ENCODE measurements at regions not wholly inside any gene's neighbourhood (a gene's known extent, or its start where the extent isn't known, plus 50 kb on each side); places are given as distances from the start of the nearest gene placed in this dataset.

DNA sequence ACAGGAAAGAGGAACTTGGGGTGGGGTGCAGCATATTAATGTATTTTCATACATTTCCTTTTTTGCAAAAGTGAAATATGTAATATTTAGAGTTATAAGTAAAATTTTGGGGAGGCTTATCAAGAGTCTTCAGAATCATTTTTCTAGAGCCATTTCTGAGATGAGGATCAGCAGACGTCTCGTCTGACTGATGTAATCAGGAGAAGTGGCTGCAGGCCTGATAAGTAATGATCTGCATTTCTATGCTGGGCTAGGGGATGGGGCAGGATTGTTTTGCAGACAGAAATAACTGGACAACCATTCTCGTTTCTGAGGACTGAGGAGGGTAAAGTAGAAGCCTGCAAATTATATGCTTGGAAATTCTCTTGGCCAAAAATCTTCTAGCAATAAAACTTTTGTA lies 89.2 kb upstream of the ARGLU1 start:
- no peaks in the 10 kb centered on the region for H3K9me3 Mint-ChIP-seq
- peaks cover 3 to 17% (median 5%) of the 10 kb centered on the region in 3 donors for H3K4me1 Mint-ChIP-seq
- no peak overlapping the region for H3K27ac Mint-ChIP-seq
- peak overlapping the region in 2 of 8 donors; percentile 65 to 67 for H3K4me3 Mint-ChIP-seq
- no peaks in the 10 kb centered on the region for H3K36me3 Mint-ChIP-seq
- DNase-seq (no peak), ATAC-seq (ENCODE audit: low read depth in 2 of 2) (no peak)
- H3K27me3 Mint-ChIP-seq = peaks cover 0 to 4% (median 0%) of the 10 kb centered on the region in 3 donors

DNA sequence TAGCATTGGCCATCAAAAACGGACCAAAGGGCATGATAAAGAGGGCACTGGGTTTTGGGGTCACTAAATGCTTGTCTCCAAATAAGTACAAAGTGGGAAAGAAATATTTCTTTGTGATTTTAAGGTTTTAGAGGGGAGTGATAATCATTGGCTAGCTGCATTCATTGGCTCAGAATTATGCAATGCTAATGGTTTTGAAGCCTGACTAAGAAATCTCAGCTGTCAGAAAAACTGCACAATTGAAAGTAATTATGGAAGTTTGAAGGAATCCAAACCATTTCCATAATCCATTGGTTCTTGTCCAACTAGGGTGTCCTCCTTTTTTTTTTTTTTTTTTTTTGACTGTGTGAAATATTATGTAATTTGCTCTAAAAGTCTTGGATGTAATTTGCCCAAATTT lies 88.2 kb upstream of the ARGLU1 start:
- H3K27ac Mint-ChIP-seq = no peak overlapping the region
- H3K36me3 Mint-ChIP-seq = no peaks in the 10 kb centered on the region
- peaks cover 0 to 5% (median 0%) of the 10 kb centered on the region in 3 donors for H3K27me3 Mint-ChIP-seq
- H3K4me1 Mint-ChIP-seq = peaks cover 3 to 17% (median 5%) of the 10 kb centered on the region in 3 donors
- DNase-seq (no peak), ATAC-seq (ENCODE audit: low read depth in 2 of 2) (no peak)
- H3K9me3 Mint-ChIP-seq = no peaks in the 10 kb centered on the region
- H3K4me3 Mint-ChIP-seq = peak overlapping the region in 2 of 8 donors; percentile 19 to 57

DNA sequence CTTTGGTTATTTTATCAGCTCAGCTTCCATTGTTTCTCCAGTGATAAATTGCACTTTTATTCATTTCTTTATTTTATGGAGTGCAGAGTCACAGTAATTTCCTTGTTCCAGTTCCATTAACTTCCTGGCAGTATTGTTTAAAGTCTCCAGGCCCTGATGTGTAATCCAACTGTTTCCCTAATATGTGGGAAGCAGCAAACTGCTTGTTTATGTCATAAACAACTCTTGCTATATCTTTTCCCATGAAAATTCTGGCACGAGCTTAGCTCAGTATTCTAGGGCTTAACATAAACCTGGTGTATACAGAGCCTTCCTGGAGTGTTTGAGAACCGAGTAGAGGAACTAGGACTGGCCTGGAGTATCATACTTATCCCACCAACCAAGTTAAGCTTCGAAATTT lies 83.5 kb upstream of the ARGLU1 start:
- Mint-ChIP-seq H3K9me3 (peaks cover 0 to under 1% (median 0%) of the 10 kb centered on the region in 7 donors), H3K4me1 (peaks cover under 1 to 5% (median 1%) of the 10 kb centered on the region in 3 donors), H3K36me3 (no peaks in the 10 kb centered on the region), H3K4me3 (no peak overlapping the region), H3K27ac (no peak overlapping the region), H3K27me3 (peaks cover 0 to 5% (median 0%) of the 10 kb centered on the region in 3 donors)
- no peak for ATAC-seq (ENCODE audit: low read depth in 2 of 2)
- DNase-seq = no peak

DNA sequence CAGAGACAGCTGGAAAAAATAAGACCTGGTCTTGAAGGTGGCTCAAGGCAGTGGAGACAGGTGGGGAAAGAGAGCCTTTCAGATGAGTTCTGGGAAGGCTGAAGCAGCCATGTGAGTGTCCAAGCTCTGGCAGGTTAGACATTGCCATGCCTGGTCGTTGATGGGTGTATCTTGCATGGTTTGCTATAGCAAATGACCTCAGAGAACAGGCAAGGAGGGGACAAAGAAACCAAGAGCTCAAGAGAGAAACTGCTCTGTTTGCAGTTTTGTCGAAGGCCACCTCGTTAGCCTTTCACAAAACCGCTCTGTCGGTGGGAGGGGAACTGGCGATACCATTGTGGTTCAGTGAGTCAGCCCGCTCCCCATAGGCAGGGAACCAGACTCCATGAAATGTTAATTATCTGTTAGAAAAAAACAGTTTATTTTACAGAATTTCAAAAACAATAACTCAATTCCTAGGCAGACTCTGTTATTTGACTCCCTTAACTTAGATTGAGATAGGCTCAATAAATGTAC lies 82.8 kb upstream of the ARGLU1 start:
- no peaks in the 10 kb centered on the region for H3K36me3 Mint-ChIP-seq
- H3K27me3 Mint-ChIP-seq = peaks cover 0 to 10% (median 0%) of the 10 kb centered on the region in 3 donors
- peaks cover 0 to 2% (median 0%) of the 10 kb centered on the region in 7 donors for H3K9me3 Mint-ChIP-seq
- no peak for ATAC-seq (ENCODE audit: low read depth in 2 of 2)
- peaks cover 0 to under 1% (median 0%) of the 10 kb centered on the region in 3 donors for H3K4me1 Mint-ChIP-seq
- H3K4me3 Mint-ChIP-seq = no peak overlapping the region
- no peak for DNase-seq
- H3K27ac Mint-ChIP-seq = no peak overlapping the region

DNA sequence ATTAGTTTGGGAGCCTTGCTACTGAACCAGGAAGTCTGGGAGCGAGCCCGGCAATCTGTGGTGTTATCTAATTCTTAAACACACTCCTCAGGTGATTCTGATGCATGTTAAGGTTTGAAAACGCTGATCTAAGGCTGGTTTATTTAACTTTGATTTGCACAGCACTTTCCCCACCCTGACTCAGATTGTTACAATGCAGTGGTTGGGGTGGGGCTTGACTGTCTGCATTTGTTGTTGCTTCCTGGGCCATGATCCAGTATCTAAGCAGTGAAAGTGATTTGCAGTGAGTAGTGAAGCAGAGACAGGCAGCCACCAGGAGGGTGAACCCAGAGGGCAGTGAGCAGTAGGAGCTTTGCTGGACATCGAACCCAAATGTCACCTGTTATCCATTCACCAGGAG lies 81.6 kb upstream of the ARGLU1 start:
- Mint-ChIP-seq H3K36me3 (no peaks in the 10 kb centered on the region), H3K4me3 (no peak overlapping the region), H3K4me1 (no peaks in the 10 kb centered on the region), H3K9me3 (peaks cover 0 to 2% (median 0%) of the 10 kb centered on the region in 7 donors), H3K27me3 (peaks cover 0 to 13% (median 4%) of the 10 kb centered on the region in 3 donors), H3K27ac (no peak overlapping the region)
- no peak for DNase-seq
- no peak for ATAC-seq (ENCODE audit: low read depth in 2 of 2)

GRCh38 chr13:106640515-106640914 lies 72.6 kb upstream of the ARGLU1 start:
- H3K9me3 Mint-ChIP-seq = no peaks in the 10 kb centered on the region
- no peak overlapping the region for H3K4me3 Mint-ChIP-seq
- H3K27ac Mint-ChIP-seq = no peak overlapping the region
- H3K4me1 Mint-ChIP-seq = no peaks in the 10 kb centered on the region
- no peak for ATAC-seq (ENCODE audit: low read depth in 2 of 2)
- DNase-seq = no peak
- peaks cover 9 to 16% (median 14%) of the 10 kb centered on the region in 3 donors for H3K27me3 Mint-ChIP-seq
- no peaks in the 10 kb centered on the region for H3K36me3 Mint-ChIP-seq

DNA sequence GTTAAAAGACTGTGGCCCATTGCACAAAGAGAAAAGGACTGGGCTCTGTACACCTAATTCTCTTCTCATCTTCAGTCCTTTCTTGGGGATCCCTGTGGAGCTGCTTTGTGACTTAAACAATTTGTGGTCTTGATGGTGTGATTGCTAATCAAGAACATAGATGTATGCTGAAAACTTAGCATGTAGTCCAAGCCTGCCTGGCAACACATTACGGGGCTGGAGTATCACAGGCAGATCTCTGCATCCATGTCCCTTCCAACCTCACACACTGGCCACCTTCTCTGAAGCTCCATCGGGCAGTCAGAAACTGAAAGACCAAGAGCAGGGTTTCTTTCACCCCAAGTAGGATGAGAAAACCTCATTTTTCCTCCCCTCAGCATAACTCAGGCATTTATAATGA lies 69.6 kb upstream of the ARGLU1 start:
- Mint-ChIP-seq H3K4me1 (no peaks in the 10 kb centered on the region), H3K9me3 (no peaks in the 10 kb centered on the region), H3K27ac (no peak overlapping the region), H3K36me3 (no peaks in the 10 kb centered on the region), H3K27me3 (peaks cover 6 to 16% (median 13%) of the 10 kb centered on the region in 3 donors), H3K4me3 (no peak overlapping the region)
- DNase-seq (no peak), ATAC-seq (ENCODE audit: low read depth in 2 of 2) (no peak)

DNA sequence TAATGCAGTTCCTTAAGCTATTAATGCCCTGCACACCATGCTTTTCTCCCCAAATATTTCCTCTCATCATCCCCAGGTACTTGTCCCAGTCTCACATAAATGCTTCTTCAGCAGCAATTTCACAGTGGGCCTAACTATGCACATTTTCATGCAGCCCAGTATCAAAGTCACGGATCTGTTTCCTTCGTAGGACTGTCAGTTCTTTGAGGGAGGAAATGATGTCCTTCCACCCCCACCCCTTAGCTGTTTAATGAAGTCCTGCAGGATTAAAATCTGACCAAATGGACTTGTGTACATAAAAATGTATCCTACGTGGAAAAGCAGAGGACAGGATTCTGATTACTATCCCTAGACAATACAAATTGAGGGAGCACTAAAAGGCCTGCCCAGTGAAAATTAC lies 68.6 kb upstream of the ARGLU1 start:
- Mint-ChIP-seq H3K9me3 (no peaks in the 10 kb centered on the region), H3K4me1 (no peaks in the 10 kb centered on the region), H3K36me3 (no peaks in the 10 kb centered on the region), H3K4me3 (no peak overlapping the region), H3K27ac (peak overlapping the region in 1 of 6 donors; percentile 1), H3K27me3 (peaks cover 6 to 13% (median 13%) of the 10 kb centered on the region in 3 donors)
- no peak for DNase-seq
- ATAC-seq (ENCODE audit: low read depth in 2 of 2) = no peak

DNA sequence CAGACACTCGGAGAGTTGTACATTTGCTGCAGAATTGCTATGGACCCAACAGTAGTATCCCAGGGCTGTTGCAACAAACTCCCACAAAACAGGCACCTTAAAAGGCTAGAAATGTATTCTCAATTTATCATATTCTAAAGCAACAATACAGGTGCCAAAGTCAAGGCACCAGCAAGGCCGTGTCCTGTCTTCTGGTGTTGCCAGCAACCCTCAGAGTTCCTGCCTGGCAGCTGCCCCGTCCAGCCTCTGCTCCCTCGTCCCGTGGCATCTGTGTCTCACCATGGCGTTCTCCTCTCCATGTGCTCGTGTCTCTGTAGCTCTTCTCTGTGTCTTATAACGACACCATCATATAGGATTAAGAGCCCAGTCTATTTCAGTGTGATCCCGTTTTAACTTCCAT lies 67.7 kb upstream of the ARGLU1 start:
- no peak for DNase-seq
- Mint-ChIP-seq H3K27ac (no peak overlapping the region), H3K9me3 (no peaks in the 10 kb centered on the region), H3K36me3 (no peaks in the 10 kb centered on the region), H3K4me1 (no peaks in the 10 kb centered on the region), H3K4me3 (no peak overlapping the region), H3K27me3 (peaks cover 6 to 13% (median 9%) of the 10 kb centered on the region in 3 donors)
- ATAC-seq (ENCODE audit: low read depth in 2 of 2) = no peak

- ATAC-seq (ENCODE audit: low read depth in 2 of 2) = no peak
- peaks cover 6 to 12% (median 12%) of the 10 kb centered on the region in 3 donors for H3K27me3 Mint-ChIP-seq
- H3K36me3 Mint-ChIP-seq = no peaks in the 10 kb centered on the region
- H3K4me1 Mint-ChIP-seq = no peaks in the 10 kb centered on the region
- no peak for DNase-seq
- no peak overlapping the region for H3K27ac Mint-ChIP-seq
- H3K9me3 Mint-ChIP-seq = peaks cover 0 to 1% (median 0%) of the 10 kb centered on the region in 7 donors
- no peak overlapping the region for H3K4me3 Mint-ChIP-seq
Measured at GRCh38 chr13:106633321-106633720, 65.4 kb upstream of the ARGLU1 start.

DNA sequence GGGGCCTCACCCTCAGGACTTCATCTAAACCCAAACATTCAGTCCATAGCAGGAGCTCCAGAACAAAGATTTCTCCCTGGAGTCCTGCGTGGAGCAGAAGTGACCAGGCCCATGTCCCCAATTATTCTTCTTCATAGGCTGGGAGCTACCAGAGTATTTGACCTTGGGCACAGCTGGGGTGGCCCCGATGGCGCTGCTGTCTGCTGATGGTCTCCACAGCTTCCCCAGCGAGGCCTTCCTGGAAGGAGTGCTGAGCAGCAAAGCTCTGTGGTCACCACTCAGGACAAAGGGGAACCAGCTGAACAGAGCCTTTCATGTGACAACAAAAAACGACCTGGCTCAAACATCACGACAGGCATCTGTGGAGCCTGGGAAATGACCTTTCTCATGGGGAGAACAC lies 62.7 kb upstream of the ARGLU1 start:
- Mint-ChIP-seq H3K4me1 (no peaks in the 10 kb centered on the region), H3K9me3 (peaks cover 0 to 1% (median 0%) of the 10 kb centered on the region in 7 donors), H3K27ac (no peak overlapping the region), H3K27me3 (peaks cover 0 to 29% (median 24%) of the 10 kb centered on the region in 3 donors), H3K36me3 (no peaks in the 10 kb centered on the region), H3K4me3 (no peak overlapping the region)
- DNase-seq (no peak), ATAC-seq (ENCODE audit: low read depth in 2 of 2) (no peak)

DNA sequence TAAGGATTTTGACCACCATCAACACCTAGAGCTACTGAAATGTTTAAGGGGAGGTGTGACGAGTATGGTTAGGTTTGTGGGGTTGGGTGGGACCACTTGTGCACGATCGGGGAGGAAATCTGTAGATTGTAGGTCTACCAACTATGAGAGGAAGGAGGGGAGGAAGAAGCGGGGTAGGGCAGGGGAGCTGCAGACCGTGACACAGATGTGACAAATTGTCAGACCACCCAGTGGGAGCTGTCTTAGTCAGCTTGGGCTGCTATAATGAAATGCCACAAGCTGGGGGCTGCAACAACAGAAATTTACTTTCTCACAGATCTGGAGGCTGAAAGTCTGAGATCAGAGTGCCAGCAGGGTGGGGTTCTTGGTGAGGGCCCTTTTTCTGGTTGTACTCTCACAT lies 62.2 kb upstream of the ARGLU1 start:
- DNase-seq = no peak
- Mint-ChIP-seq H3K4me3 (no peak overlapping the region), H3K27me3 (peaks cover 0 to 30% (median 24%) of the 10 kb centered on the region in 3 donors), H3K36me3 (no peaks in the 10 kb centered on the region), H3K27ac (no peak overlapping the region), H3K9me3 (peaks cover 0 to 1% (median 0%) of the 10 kb centered on the region in 7 donors), H3K4me1 (no peaks in the 10 kb centered on the region)
- ATAC-seq (ENCODE audit: low read depth in 2 of 2) = no peak

- no peaks in the 10 kb centered on the region for H3K36me3 Mint-ChIP-seq
- H3K27ac Mint-ChIP-seq = no peak overlapping the region
- peaks cover 0 to 39% (median 34%) of the 10 kb centered on the region in 3 donors for H3K27me3 Mint-ChIP-seq
- ATAC-seq (ENCODE audit: low read depth in 2 of 2) (no peak), DNase-seq (no peak)
- H3K9me3 Mint-ChIP-seq = peaks cover 0 to 1% (median 0%) of the 10 kb centered on the region in 7 donors
- no peaks in the 10 kb centered on the region for H3K4me1 Mint-ChIP-seq
- H3K4me3 Mint-ChIP-seq = no peak overlapping the region
Measured at GRCh38 chr13:106628936-106629659, 61.2 kb upstream of the ARGLU1 start.

GRCh38 chr13:106626473-106626872 lies 58.5 kb upstream of the ARGLU1 start:
- Mint-ChIP-seq H3K27ac (no peak overlapping the region), H3K4me1 (no peaks in the 10 kb centered on the region), H3K36me3 (no peaks in the 10 kb centered on the region), H3K9me3 (peaks cover 0 to 1% (median 0%) of the 10 kb centered on the region in 7 donors), H3K27me3 (peaks cover 5 to 45% (median 34%) of the 10 kb centered on the region in 3 donors), H3K4me3 (no peak overlapping the region)
- DNase-seq (no peak), ATAC-seq (ENCODE audit: low read depth in 2 of 2) (no peak)
